HK-2 (cell line): ENCODE measurements at regions not wholly inside any gene's neighbourhood (a gene's known extent, or its start where the extent isn't known, plus 50 kb on each side); places are given as distances from the start of the nearest gene placed in this dataset.
A peak's percentile ranks its signal among the peaks of the same experiment; 100 is the strongest.
"Not testable (repeated sequence)": the region's sequence is repeated elsewhere in the genome, so short reads cannot be mapped to it uniquely, and the experiment has no call there.

Experiments
- DNase-seq: peaks from one replicate; pipeline ENCODE4 v3.0.0-alpha.2; 2018; ENCODE audit not compliant: unreplicated experiment

GRCh38 chr5:115439042-115439441, 105.5 kb downstream of the FEM1C start:
- DNase-seq = no peak

- DNase-seq = no peak
Observed at GRCh38 chr5:115435778-115436712, 108.5 kb downstream of the FEM1C start.

- DNase-seq = no peak
Observed at GRCh38 chr5:115435065-115435777, 109.4 kb downstream of the FEM1C start.

GRCh38 chr5:115433918-115434317, 110.7 kb downstream of the FEM1C start:
- DNase-seq = no peak

GRCh38 chr5:115432691-115433090, 111.9 kb downstream of the FEM1C start:
- no peak for DNase-seq

GRCh38 chr5:115431116-115431515, 113.5 kb downstream of the FEM1C start:
- no peak for DNase-seq

GRCh38 chr5:115430374-115430773, 114.2 kb downstream of the FEM1C start:
- no peak for DNase-seq

- DNase-seq = no peak
Observed at GRCh38 chr5:115429345-115429940, 115.1 kb downstream of the FEM1C start.

GRCh38 chr5:115428676-115429075, 115.9 kb downstream of the FEM1C start:
- no peak for DNase-seq

GRCh38 chr5:115428248-115428647, 116.3 kb downstream of the FEM1C start:
- no peak for DNase-seq

GRCh38 chr5:115424446-115424845, 120.1 kb downstream of the FEM1C start:
- no peak for DNase-seq

GRCh38 chr5:115424030-115424429, 120.5 kb downstream of the FEM1C start:
- no peak for DNase-seq

GRCh38 chr5:115423541-115423940, 121.0 kb downstream of the FEM1C start:
- no peak for DNase-seq

- DNase-seq = no peak
Observed at GRCh38 chr5:115423051-115423450, 121.5 kb downstream of the FEM1C start.

- DNase-seq = not testable (repeated sequence)
Observed at GRCh38 chr5:115420812-115421211, 123.8 kb downstream of the FEM1C start.

- DNase-seq = peak; percentile 26
Observed at GRCh38 chr5:115419846-115420585, 123.6 kb upstream of the CCDC112 start.

GRCh38 chr5:115418788-115419187, 122.3 kb upstream of the CCDC112 start:
- no peak for DNase-seq

- no peak for DNase-seq
Observed at GRCh38 chr5:115417076-115417475, 120.6 kb upstream of the CCDC112 start.

GRCh38 chr5:115415143-115415491, 118.7 kb upstream of the CCDC112 start:
- no peak for DNase-seq

GRCh38 chr5:115414406-115415142, 118.1 kb upstream of the CCDC112 start:
- DNase-seq = no peak

GRCh38 chr5:115413651-115414050, 117.2 kb upstream of the CCDC112 start:
- DNase-seq = no peak
